HUDEP-2 (cell line): ENCODE measurements at regions not wholly inside any gene's neighbourhood (a gene's known extent, or its start where the extent isn't known, plus 50 kb on each side); places are given as distances from the start of the nearest gene placed in this dataset.
"Not testable (repeated sequence)": the region's sequence is repeated elsewhere in the genome, so short reads cannot be mapped to it uniquely, and the experiment has no call there.

Experiments
- DNase-seq, 76 experiments: peaks; one replicate each; lab custom pipeline; 2025; ENCODE audit not compliant: unreplicated experiment in 76 of 76; lab: John Stamatoyannopoulos, UW

DNA sequence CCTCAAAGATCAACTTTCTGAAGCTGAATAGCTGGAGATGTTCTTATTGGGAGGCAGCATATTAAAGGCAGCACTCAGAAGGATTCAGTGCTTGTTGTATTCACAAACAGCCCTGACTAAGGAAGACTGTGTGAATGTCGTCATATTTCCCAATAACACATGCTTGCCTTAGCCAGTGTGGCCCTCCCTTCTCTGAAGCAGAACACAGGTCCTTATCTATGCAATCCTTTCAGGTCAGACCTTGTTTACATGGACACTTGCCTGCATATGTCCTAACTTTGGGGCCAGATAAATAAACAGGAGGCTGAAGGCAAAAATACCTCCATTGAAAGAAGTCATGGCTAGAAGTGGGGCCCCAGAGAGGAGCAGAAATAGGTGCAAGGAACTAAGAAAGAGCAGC lies 97.2 kb downstream of the SLC4A3 start:
- DNase-seq = peak in 10 of 76 experiments; percentile 1 to 44 (median 12)

DNA sequence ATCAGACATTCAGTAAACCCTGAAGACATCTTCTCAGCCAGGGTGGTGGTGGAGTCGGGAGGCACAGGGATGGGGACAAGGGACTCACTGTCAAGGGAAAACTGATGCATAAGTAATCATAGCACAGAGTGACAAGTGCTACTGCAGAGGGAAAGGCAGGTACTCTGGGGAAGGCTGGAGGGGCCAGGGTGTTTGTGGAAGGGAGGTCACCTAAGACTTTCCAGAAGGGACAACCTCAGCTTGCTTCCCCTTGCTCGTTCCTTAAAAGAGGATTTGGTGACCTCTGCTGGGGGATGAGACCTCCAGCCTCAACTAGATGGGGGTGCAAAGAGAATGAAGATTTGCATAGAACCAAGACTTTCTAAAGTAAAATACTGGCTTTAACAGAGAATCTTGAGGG lies 99.5 kb downstream of the SLC4A3 start:
- no peak for DNase-seq

DNA sequence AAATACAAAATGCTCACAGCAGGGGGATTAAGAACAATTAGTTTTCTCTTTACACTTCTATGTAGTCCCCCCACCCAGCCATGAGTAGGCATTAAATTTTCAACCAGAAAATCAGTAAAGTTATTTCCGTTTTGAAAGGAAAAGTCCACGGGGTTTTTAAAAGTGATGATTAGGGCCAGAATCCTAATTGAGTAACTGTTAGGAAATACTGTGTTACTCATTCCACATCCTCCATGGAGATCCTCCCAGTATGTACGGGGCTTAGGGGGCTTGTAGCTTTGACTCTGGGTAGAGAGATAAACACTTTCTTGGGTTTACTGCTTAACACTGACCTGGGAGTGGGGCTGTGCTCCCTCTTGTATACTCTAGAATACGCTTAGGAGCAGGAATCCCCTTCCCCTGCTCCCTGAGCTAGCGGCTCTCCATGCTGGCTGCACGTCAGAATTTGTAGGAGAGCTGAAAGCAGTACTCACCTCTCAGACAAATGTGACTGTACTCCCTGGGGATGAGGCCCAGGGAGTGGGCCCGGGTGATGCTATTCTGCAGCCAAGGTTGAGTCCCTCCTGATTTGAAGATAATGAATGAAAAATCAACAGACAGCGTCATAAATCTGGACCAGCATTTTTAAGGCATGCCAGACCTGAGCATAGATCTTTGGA lies 100.5 kb downstream of the SLC4A3 start:
- DNase-seq = no peak

DNA sequence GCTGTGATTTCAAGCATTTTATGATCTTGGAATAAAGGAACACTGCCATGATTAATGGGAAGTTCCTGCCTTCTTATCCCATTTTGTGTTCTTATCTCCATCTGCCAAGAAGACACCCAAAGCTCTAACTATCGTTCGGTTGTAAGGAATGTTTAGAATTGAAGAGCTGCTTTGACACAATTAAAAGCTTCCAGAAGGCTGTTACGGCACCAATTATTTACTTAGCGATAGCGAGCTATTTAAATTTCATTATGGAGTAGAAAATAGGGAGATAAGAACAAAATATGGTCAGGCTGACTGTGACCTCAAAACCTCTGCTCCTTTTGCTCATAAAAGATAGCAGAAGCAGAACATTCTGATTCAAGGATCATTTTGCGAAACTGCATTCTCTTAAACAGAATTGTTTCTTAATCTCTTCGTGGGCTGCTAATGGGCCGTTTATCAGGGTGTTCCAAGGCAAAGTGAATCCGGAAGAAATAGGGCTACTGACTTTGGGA lies 101.6 kb downstream of the SLC4A3 start:
- DNase-seq = no peak

DNA sequence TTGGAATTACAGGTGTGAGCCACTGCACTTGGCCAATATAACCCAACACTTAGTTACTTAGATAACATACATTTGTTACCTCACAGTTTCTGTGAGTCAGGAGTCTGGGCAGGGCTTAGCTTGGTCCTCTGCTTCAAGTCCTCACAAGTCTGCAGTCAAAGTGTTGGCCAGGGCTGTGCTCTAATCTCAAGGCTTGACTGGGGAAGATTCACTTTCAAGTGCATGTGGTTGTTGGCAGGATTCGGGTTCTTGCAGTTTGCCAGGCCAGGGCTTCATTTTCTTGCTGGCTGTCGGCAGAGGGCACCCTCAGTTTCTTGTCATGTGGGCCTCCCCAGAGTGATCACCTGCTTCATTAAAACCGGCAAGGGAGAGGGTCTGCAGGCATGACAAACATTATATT lies 103.7 kb downstream of the SLC4A3 start:
- no peak for DNase-seq

DNA sequence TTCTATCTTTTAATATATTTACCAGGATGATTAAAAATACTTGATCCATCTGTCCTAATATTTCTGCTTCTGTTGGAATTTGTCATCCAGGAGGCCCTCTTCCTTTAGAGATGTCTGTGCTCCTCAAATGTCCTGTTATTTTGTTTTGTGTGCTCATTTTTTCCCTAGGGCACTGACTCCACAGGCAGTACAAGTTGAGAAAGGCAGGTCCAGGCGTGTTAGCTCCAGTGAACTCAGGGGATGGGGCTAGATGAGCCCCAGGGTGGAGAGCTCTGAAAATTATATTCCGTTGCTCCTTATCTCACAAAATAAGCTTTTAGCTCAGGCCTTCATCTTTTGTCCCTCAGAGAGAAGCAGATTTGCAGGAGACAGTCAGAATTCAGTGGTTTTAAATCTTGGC lies 105.7 kb downstream of the SLC4A3 start:
- no peak for DNase-seq

DNA sequence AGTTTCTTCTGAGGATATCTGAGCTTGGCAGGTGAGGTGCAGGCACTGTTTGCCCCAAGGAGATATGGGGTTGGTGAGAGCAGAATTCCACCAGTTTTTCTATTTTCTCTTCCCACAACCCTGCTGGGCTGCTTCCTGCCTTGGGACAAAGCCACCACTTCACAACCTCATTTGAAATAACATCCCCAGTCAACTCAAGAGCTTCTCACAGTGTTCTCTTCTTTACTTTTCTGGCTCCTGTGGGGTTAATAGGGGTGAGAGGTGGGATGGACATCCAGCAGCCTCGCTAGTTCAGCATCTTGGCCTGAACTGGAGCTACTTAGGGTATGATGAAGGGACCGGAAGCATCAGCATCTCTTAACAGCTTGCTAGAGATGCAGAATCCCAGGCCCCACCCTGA lies 106.3 kb downstream of the SLC4A3 start:
- DNase-seq = no peak

DNA sequence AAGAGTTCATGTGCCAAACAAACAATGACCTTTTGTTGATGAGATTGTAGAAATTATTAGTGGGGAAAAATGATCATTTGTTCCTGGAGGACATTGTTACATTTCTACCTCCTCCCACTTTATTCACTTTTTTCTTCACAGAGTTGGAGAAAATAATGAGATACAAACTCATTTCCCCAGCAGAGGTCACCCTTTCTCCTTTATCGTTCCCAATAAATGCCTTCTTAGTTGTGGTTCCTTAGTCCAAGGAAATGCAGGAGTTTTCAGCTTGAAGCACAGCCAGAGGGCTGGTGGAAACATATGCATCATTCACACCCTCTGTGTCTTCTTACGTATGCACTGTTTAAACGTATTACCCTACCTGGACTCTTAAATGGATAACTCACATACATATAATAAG lies 108.8 kb downstream of the SLC4A3 start:
- peak in 17 of 76 experiments; percentile 2 to 53 (median 14) for DNase-seq

DNA sequence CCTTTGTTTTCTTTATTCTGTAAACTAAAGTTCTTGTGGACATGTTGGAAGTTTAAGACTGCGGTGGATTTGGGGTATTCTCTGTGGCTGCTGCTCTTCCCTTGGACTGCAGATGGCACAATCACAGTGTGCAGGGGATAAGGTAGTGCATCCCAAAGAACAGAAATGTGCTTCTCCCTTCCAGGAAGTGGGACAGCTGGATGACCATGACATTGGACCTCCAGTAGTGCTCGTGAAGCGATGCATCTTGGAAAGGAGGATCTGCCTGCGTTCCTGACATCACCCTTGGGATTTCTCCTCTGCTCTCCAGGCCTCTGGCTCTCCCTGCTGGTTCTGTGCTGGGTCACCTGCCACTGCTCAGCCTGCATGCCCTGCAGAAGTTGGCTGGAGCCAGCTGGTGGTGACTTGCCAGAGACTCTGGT lies 109.9 kb downstream of the SLC4A3 start:
- no peak for DNase-seq

DNA sequence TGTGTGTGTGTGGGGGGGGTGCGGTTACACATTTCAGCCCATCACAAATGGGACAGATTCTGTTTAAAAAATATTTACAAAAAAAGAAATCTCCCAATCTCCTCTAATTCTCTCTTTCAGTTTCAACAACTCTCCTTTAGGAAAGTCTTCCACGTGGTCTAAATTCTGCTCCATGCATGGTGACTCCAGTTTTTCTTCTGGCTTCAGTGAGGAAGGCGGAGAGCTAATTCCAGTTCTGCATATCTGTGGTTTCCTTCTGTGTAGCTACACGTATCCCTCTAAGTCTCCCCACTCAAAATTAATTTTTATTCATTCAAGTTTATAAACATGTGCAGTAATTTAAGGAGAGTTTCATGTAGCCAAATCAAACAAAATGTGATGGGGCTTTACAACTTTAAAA lies 111.6 kb downstream of the SLC4A3 start:
- DNase-seq = no peak

DNA sequence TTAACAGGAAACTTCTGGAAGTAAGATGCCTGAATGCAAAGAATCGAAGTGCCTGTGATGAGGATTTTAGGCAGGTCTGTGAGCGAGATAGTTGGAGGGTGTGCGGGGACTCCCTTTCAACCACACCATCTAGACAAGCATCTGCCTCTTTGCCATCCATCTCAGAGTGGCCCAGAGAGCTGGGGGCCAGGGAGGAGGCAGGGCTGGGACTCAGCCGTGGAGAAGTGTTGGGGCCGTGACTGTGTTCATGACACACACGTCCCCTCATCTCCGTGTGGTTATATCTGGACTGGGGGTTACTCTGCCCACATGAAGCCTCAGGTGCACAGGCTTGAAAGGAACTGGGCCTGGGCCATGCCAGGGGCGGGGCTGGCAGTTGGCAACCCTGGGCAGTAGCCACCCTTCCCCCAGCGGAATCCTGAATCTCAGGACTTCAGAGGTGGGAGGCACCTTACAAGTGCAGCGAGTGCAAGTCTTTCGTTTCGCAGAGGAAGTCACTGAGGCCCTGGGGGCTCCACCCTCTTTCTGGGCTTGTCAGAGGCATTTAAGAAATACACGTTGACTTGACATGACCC lies 112.5 kb downstream of the SLC4A3 start:
- DNase-seq = no peak

DNA sequence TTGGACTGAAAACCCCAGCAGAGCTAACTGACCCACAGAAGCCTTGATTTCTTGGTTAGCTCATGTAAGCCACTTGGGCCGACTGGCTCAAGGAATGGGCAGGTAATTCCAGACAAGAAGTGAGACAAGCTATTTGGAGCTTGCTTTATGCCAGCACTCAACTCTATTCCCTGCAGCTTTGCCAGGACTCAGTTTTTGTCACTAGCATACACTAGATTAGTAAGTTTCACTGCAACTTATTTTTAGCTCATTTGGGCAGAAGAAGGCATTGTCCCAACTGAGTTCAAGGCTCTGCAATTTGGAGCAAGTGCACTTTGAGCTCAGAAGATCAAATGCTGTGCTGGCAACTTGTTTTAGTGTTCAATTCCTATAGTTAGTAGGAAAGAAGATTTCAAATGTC lies 116.1 kb downstream of the SLC4A3 start:
- no peak for DNase-seq

DNA sequence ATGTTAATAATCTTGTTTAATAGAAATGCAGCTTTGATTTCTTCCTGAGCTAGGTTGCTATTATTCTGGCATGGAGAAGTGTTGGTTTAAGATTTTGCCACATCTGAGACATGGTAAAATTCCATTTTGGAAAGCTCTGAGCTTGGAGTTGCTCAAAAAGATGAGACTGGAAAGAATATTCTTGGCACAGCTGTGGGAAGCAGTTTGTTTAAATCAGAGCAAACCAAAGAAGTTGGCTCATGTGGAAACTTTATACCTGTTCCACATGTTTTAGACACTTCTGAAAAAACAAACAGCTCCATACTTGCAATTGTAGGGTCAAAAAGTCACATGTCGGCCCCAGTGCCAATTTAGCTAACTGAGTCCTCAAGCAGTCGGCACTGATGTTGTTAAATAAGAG lies 116.6 kb downstream of the SLC4A3 start:
- no peak for DNase-seq

DNA sequence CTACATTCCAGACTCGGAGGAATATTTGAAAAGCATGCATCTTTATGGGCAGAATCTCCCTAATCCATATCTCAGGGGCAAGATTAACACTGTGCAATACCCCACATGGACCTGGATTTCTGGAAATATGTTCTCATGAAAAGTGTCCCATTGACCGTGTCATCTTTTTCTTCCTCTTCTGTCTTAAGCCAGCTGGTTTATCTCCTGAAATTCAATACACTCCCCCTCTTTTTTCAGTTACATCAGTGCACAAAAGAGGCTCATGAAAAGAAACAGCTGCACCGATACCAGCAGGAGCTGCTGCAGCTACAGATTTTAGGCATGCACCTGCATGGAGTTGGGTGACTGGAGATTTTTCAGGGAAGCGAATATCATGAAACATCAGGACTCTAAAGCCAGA lies 117.2 kb downstream of the SLC4A3 start:
- no peak for DNase-seq

DNA sequence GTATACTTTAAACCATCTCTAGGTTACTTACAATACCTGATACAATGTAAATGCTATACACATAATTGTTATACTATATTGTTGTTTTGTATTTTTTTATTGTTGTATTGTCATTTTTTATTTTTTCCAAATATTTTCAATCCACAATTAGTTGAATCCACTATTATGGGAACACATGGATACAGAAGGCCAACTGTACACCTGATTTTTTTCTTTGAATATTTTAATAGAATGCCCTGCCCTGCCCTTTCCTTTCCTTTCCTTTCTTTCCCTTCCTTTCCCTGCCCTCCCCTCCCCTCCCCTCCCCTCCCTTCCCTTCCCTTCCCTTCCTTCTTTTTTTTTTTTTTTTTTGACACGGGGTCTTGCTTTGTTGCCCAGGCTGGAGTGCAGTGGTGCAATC lies 120.2 kb downstream of the SLC4A3 start:
- DNase-seq = no peak

DNA sequence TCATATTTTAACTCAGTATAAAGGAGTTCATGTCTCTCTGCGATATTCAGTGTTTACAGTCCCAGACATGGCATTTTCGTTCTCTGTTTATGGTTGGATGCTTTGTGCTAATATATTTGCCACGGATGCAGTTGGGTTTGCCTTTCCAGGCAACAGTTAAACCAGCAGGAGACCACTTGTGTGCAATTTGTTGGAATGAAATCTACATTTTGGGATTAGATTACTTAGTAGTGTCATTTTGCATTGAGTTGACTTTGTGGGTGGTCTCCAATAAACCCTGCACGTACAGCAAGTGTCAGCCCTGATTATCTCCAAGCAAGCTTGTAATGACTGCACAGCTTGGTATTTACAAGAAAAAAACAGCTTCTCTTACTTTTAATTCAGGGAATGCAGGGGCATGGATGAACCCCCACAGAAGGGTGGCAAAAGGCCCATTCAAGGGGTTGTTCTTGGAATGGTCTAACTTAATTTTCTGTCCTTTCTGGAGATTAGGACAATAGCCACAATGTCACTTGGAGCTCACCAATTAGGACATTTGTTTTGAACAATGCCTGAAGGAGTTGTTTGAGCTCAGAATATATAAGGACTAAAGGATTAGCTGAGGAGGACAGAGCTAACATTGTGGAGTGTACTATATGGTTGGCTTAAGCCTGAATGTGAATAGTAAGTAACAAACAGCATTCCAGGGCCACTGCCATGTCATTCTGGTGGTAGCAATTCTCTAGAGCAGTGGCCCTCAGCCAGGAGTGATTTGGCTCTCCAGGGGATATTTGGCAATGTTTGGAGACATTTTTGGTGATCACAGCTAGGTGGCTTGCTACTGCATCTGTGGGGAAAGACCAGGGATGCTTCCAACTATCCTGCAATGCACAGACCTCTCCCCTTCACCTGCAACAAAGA lies 121.5 kb downstream of the SLC4A3 start:
- DNase-seq = no peak

DNA sequence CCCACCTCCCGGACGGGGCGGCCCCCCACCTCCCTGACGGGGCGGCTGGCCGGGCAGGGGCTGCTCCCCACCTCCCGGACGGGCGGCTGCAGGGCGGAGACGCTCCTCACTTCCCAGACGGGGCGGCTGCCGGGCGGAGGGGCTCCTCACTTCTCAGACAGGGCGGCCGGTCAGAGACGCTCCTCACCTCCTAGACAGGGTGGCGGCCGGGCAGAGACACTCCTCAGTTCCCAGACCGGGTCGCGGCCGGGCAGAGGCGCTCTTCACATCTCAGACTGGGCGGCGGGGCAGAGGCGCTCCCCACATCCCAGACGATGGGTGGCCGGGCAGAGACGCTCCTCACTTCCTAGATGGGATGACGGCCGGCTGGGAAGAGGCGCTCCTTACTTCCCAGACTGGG lies 123.7 kb downstream of the SLC4A3 start:
- not testable (repeated sequence) for DNase-seq

DNA sequence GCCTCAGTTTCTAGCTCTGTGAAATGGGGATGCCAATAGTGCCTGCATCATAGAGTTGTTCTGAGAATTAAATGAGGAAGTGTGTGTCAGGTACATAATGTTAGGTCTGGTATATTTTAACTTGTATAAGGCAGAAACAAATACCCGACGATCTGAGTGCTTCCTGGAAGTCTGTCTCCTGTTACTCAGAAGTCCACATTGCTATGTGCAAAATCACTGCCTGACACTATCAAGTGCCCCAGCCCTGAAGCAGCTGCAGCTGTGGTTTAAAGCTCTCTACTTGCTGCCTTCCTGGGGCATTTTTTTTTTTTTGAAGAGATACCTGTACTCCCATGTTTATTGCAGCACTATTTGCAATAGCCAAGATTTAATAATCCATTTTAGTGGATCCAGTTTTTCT lies 125.3 kb downstream of the SLC4A3 start:
- DNase-seq = no peak

DNA sequence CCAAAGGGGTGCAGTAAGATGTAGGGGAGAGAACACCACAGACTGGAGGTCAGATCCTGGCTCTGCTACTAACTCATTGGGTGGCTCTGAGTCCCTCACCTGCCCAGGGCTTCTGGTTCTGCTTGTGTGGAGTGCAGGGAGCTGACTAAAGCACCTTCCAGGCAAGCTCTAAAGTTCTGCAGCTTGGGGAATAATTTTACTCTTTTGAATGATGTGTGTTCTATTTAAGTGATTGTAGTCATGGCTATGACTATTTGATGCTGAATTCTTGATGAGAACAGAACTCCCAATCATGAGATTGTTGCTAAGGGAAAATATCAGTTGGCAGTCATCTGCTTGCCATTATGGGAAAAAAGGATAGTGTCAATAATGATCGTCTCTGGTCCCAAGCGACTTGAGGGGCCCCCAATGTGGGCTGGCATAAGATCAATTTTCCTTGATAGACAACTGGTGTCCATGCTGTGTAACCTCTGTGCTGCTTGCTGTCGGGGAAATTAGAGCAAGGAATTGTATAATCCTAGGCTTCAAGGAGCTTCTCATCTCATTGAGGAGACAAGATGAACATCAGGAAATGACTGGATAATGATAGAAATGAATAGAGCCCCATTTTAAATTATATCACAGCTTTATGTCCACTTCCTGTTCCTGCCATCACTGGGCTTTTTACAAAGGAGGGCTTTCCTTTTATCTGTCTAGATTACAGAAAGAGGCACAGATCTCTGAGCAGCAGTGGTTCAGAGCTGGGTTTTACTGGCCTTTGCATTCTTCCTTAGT lies 131.7 kb downstream of the SLC4A3 start:
- DNase-seq = no peak

DNA sequence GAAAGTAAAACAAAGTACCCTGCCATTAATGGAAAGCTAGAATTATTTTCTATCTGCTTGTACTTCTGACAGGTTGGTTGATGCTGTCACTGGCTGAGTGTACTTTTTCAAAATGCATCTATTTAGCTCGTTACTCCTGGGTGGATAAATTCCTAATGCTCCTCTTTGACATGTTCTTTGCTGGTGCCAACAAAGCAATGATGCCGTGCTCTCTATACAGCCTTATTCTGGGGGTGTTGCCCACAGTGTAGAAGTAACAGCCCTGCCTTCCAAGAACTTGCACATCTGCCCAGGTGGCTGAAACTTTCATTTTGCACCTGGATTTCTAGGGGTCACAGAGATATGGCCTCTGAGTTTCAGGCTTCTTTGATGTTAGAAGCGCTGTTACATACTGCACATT lies 132.4 kb downstream of the SLC4A3 start:
- no peak for DNase-seq
